AG09309 (cell line): ENCODE measurements at regions not wholly inside any gene's neighbourhood (a gene's known extent, or its start where the extent isn't known, plus 50 kb on each side); places are given as distances from the start of the nearest gene placed in this dataset.

ENCODE experiments used
- DNase-seq: peaks from one replicate; pipeline ENCODE4 v3.0.0-alpha.2; 2010; ENCODE audit warnings: low read depth
- H3K4me3 ChIP-seq: 2 replicates; pipeline ENCODE4 v1.5.1; 2011; ENCODE audit warnings: mild to moderate bottlenecking, low read depth, low read length, moderate library complexity; ENCODE audit not compliant: control insufficient read depth
- TF ChIP-seq, protein P1 (sequence below): IDR thresholded peaks from 2 replicates; pipeline ENCODE4 v1.5.1; 2011; ENCODE audit warnings: mild to moderate bottlenecking, low read depth, low read length, inconsistent platforms; ENCODE audit not compliant: insufficient read depth, control insufficient read depth; ENCODE audit errors: missing control alignments

DNA sequence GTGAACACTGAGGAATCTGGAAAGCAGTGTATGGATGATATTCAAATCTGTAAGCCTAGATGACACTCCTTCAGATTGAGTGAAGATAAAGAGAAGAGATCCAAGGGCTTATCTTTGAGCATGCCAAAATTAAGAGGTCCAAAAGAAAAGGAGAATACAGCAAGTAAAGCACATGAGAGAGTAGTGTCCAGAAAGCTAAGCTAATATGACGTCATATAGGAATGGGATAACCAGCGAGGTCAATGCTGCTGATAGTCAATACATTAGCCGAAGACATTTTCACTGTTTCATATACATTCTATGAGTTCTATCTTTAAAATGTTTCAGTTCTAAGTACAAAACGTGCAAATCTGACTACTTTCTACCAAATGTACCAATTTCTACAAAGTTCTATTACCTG lies 975.8 kb downstream of the TLE4 start:
- H3K4me3 ChIP-seq: no peak overlapping the region
- TF ChIP-seq, protein P1, sequence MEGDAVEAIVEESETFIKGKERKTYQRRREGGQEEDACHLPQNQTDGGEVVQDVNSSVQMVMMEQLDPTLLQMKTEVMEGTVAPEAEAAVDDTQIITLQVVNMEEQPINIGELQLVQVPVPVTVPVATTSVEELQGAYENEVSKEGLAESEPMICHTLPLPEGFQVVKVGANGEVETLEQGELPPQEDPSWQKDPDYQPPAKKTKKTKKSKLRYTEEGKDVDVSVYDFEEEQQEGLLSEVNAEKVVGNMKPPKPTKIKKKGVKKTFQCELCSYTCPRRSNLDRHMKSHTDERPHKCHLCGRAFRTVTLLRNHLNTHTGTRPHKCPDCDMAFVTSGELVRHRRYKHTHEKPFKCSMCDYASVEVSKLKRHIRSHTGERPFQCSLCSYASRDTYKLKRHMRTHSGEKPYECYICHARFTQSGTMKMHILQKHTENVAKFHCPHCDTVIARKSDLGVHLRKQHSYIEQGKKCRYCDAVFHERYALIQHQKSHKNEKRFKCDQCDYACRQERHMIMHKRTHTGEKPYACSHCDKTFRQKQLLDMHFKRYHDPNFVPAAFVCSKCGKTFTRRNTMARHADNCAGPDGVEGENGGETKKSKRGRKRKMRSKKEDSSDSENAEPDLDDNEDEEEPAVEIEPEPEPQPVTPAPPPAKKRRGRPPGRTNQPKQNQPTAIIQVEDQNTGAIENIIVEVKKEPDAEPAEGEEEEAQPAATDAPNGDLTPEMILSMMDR: no peak
- no peak for DNase-seq

DNA sequence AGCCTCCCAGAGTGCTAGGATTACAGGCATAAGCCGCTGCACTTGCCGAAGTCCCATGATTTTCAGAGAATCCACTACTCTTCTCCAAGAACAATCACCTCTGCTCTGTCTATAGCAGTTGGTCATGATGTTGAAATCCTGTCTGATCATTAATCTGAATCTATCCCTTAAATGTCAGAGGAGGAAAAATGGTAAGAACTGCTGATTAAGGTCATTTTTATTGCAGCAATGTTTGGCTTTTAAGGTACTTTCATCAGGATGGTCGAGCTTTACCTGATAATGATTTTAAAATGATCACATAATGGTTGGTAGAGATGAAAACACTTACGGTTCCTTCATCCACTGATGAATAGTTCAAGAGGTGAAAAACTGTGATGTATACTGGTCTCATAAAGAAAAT lies 968.6 kb downstream of the TLE4 start:
- no peak overlapping the region for H3K4me3 ChIP-seq
- DNase-seq: no peak
- TF ChIP-seq, protein P1: no peak

DNA sequence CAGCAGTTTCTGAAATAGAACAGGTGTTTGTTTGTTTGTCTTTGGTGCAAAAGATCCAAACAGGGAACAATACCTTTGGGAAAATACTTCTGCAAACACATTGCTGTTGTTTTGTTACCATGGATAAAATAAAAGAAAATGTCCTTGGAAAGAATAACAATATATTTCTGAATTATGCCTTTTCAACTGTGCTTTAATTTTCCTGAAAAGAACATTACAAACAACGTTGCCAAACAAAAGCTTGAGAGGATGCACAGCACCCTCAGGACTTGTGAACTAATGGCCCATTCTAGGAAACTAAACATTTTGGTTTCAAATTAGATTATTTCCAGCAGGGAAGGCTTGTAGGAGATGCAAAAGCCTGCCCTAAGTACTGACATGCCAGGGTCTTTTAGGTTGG lies 967.2 kb downstream of the TLE4 start:
- no peak overlapping the region for H3K4me3 ChIP-seq
- DNase-seq: no peak

DNA sequence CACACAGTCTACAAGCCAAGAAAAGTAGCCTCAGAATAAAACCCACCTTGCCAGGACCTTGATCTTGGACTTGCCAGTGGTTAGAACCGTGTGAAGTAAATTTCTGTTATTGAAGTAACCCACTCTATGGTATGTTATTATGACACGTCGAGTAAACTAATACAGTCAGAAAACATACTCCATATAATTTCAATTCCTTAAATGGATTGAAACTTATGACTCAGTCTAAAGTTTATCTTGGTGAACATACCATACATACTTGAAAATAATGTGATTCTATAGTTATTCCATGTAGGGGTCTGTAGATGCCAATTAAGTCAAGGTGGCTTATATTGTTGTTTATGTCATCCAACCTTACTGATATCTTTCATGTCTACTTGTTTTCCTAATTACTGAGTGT lies 950.7 kb downstream of the TLE4 start:
- H3K4me3 ChIP-seq: no peak overlapping the region
- no peak for DNase-seq
- TF ChIP-seq, protein P1: no peak

More for the DNA sequence above, 967.2 kb downstream of the TLE4 start:
- TF ChIP-seq, protein P1: no peak

DNA sequence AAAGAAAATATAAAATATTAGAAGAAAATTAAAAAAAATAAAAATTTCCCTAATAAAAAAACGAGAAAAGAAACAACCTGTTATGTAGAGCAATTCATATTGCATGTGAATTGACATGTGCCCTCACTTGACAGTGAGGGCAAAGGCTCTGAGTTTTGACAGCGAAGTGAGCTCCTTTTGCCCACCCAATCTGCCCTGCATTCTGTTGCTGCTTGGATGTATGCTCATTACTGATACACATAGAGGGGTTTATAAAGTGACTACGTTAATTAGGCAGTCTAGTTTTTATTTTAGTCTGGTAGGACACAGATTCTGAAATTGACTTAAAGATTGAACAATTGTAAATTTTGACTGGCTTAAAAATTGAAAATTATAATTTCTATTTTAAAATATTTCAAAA lies 949.4 kb downstream of the TLE4 start:
- H3K4me3 ChIP-seq: no peak overlapping the region
- TF ChIP-seq, protein P1: no peak
- no peak for DNase-seq

DNA sequence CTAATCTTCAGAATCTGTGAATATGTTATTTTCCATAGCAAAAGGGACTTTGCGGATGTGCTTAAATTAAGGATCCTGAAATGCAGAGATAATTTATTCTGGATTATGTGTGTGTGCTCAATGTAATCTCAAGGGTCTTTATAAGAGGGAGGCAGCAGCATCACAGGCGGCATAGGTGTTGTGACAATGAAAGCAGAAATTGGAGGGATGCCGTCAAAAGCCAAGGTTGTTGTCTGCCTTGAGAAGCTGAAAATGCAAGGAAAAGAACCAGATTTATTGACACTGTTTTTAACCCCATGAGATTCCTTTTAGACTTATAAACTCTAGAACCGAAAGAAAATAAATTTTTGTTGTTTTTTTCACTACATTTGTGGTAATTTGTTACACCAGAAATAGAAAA lies 948.5 kb downstream of the TLE4 start:
- H3K4me3 ChIP-seq: no peak overlapping the region
- TF ChIP-seq, protein P1: no peak
- DNase-seq: no peak

DNA sequence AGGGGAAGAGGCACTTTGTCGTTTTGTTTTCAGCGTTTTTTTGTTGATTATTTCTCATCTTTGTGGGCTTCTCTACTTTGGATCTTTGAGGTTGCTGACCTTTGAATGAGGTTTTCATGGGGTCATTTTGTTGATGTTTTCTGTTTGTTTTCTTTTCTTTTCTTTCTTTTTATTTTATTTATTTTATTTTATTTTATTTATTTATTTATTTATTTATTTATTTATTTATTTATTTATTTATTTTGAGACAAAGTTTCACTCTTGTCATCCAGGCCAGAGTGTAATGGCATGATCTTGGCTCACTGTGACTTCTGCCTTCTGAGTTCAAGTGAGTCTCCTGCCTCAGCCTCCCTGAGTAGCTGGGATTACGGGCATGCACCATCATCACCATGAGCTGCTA lies 946.7 kb downstream of the TLE4 start:
- TF ChIP-seq, protein P1: no peak

More for the DNA sequence above, 946.7 kb downstream of the TLE4 start:
- DNase-seq: no peak
- H3K4me3 ChIP-seq: no peak overlapping the region
